NT2/D1 (cell line): ENCODE measurements at regions not wholly inside any gene's neighbourhood (a gene's known extent, or its start where the extent isn't known, plus 50 kb on each side); places are given as distances from the start of the nearest gene placed in this dataset.

Source experiments
- SUZ12 ChIP-seq: IDR thresholded peaks from 2 replicates; pipeline ENCODE4 v1.6.1; 2011; ENCODE audit not compliant: insufficient read length, insufficient read depth; ENCODE audit errors: extremely low read depth
- YY1 ChIP-seq: IDR thresholded peaks from 2 replicates; pipeline ENCODE4 v1.6.1; 2011; ENCODE audit not compliant: insufficient read length, insufficient read depth
- ZNF274 ChIP-seq: IDR thresholded peaks from 2 replicates; pipeline ENCODE4 v1.6.1; 2011; ENCODE audit warnings: mild to moderate bottlenecking, low read depth, low read length

- TF ChIP-seq ZNF274: no peak
- no peak for TF ChIP-seq YY1
- no peak for TF ChIP-seq SUZ12
Measured at GRCh38 chr4:156255230-156256007, 301.8 kb upstream of the CTSO start.
